ENCODE measurements at regions not wholly inside any gene's neighbourhood (a gene's known extent, or its start where the extent isn't known, plus 50 kb on each side); places are given as distances from the start of the nearest gene placed in this dataset.
"Not testable (repeated sequence)": the region's sequence is repeated elsewhere in the genome, so short reads cannot be mapped to it uniquely, and the experiment has no call there.

- Histone ChIP-seq H3K4me3 (no peak overlapping the region), H3K9me3 (peaks cover 0 to 6% (median 0%) of the 10 kb centered on the region in 4 donors), H3K4me1 (no peaks in the 10 kb centered on the region), H3K27ac (no peak overlapping the region), H3K27me3 (no peaks in the 10 kb centered on the region), H3K36me3 (no peaks in the 10 kb centered on the region)
- DNase-seq, result no peak
- TF ChIP-seq EP300 (IDR thresholded peaks at IDR 0.05) (no peak), CTCF (IDR thresholded peaks at IDR 0.05) (no peak), POLR2AphosphoS5 (IDR thresholded peaks at IDR 0.05) (no peak), POLR2A (IDR thresholded peaks at IDR 0.05) (no peak)
- 63 to 88% methylated on average over 3 of the region's 3 CpGs for WGBS, 2 donors
- intact Hi-C loops (cut with DNase I), result no loop called here
These were observed 452.8 kb upstream of the ZEB2 start for GRCh38 chr2:144972676-144973075.

- H3K36me3 ChIP-seq, result no peaks in the 10 kb centered on the region
- no peak for DNase-seq
- intact Hi-C loops (cut with DNase I), result no loop called here
- no peaks in the 10 kb centered on the region for H3K27me3 ChIP-seq
- TF ChIP-seq CTCF (IDR thresholded peaks at IDR 0.05) (no peak), POLR2AphosphoS5 (IDR thresholded peaks at IDR 0.05) (no peak), EP300 (IDR thresholded peaks at IDR 0.05) (no peak), POLR2A (IDR thresholded peaks at IDR 0.05) (no peak)
- WGBS, 2 donors, result 75 to 79% methylated on average over 6 of the region's 6 CpGs
- no peak overlapping the region for H3K4me3 ChIP-seq
- no peaks in the 10 kb centered on the region for H3K4me1 ChIP-seq
- H3K9me3 ChIP-seq, result peaks cover 0 to 6% (median 0%) of the 10 kb centered on the region in 4 donors
- no peak overlapping the region for H3K27ac ChIP-seq
These were observed 451.9 kb upstream of the ZEB2 start for GRCh38 chr2:144971786-144972335.

- H3K9me3 ChIP-seq; intact Hi-C loops (cut with DNase I); DNase-seq; H3K27ac ChIP-seq; H3K27me3 ChIP-seq; H3K36me3 ChIP-seq; H3K4me1 ChIP-seq; H3K4me3 ChIP-seq: not testable (repeated sequence)
- 62 to 84% methylated on average over 1 of the region's 1 CpG for WGBS, 2 donors
These were observed 450.5 kb upstream of the ZEB2 start for GRCh38 chr2:144970410-144970809.

- DNase-seq; H3K4me3 ChIP-seq; H3K27ac ChIP-seq; H3K36me3 ChIP-seq; H3K4me1 ChIP-seq; H3K9me3 ChIP-seq; H3K27me3 ChIP-seq; intact Hi-C loops (cut with DNase I): not testable (repeated sequence)
- WGBS, 2 donors, result 72 to 85% methylated on average over 1 of the region's 1 CpG
These were observed 449.6 kb upstream of the ZEB2 start for GRCh38 chr2:144969564-144969963.

GRCh38 chr2:144967961-144968360, 448.0 kb upstream of the ZEB2 start:
- peaks cover 0 to 6% (median 1%) of the 10 kb centered on the region in 4 donors for H3K9me3 ChIP-seq
- no peaks in the 10 kb centered on the region for H3K4me1 ChIP-seq
- H3K27me3 ChIP-seq, result no peaks in the 10 kb centered on the region
- no peaks in the 10 kb centered on the region for H3K36me3 ChIP-seq
- no peak overlapping the region for H3K27ac ChIP-seq
- intact Hi-C loops (cut with DNase I), result no loop called here
- TF ChIP-seq EP300 (IDR thresholded peaks at IDR 0.05) (no peak), POLR2AphosphoS5 (IDR thresholded peaks at IDR 0.05) (no peak), CTCF (IDR thresholded peaks at IDR 0.05) (no peak), POLR2A (IDR thresholded peaks at IDR 0.05) (no peak)
- WGBS, 2 donors, result 83 to 90% methylated on average over 2 of the region's 2 CpGs
- H3K4me3 ChIP-seq, result no peak overlapping the region
- DNase-seq, result no peak

- DNase-seq, result no peak
- H3K27me3 ChIP-seq, result no peaks in the 10 kb centered on the region
- H3K4me3 ChIP-seq, result no peak overlapping the region
- no peaks in the 10 kb centered on the region for H3K4me1 ChIP-seq
- intact Hi-C loops (cut with DNase I), result no loop called here
- peaks cover 0 to 6% (median 1%) of the 10 kb centered on the region in 4 donors for H3K9me3 ChIP-seq
- TF ChIP-seq POLR2AphosphoS5 (IDR thresholded peaks at IDR 0.05) (no peak), CTCF (IDR thresholded peaks at IDR 0.05) (no peak), EP300 (IDR thresholded peaks at IDR 0.05) (no peak), POLR2A (IDR thresholded peaks at IDR 0.05) (no peak)
- no peaks in the 10 kb centered on the region for H3K36me3 ChIP-seq
- H3K27ac ChIP-seq, result no peak overlapping the region
- WGBS, 2 donors, result 76 to 90% methylated on average over 4 of the region's 4 CpGs
These were observed 445.3 kb upstream of the ZEB2 start for GRCh38 chr2:144965172-144965571.

Measured in sigmoid colon (tissue), 6 donors.